Trophoblast cell (in vitro differentiated cells and primary cell): ENCODE measurements at regions not wholly inside any gene's neighbourhood (a gene's known extent, or its start where the extent isn't known, plus 50 kb on each side); places are given as distances from the start of the nearest gene placed in this dataset.

Source experiments
- DNase-seq, 2 donors: peaks; one replicate each; pipeline ENCODE4 v3.0.0-alpha.2; 2016
- H2AFZ ChIP-seq: 2 replicates; pipeline ENCODE4 v1.6.1; 2013; ENCODE audit warnings: low read length, moderate library complexity, mild to moderate bottlenecking; ENCODE audit not compliant: insufficient read depth, poor library complexity
- H2AK5ac ChIP-seq: 2 replicates; pipeline ENCODE4 v1.6.1; 2013; ENCODE audit warnings: mild to moderate bottlenecking, low read length
- H2BK120ac ChIP-seq: 2 replicates; pipeline ENCODE4 v1.6.1; 2013; ENCODE audit warnings: low read length, mild to moderate bottlenecking, moderate library complexity; ENCODE audit not compliant: insufficient read depth, poor library complexity
- H2BK12ac ChIP-seq: 2 replicates; pipeline ENCODE4 v1.6.1; 2013; ENCODE audit warnings: mild to moderate bottlenecking, low read length, moderate library complexity
- H2BK5ac ChIP-seq: 2 replicates; pipeline ENCODE4 v1.6.1; 2013; ENCODE audit warnings: low read length, low read depth, moderate library complexity, mild to moderate bottlenecking; ENCODE audit not compliant: poor library complexity
- H3K14ac ChIP-seq: 2 replicates; pipeline ENCODE4 v1.6.1; 2013; ENCODE audit warnings: mild to moderate bottlenecking, low read length
- H3K18ac ChIP-seq: 2 replicates; pipeline ENCODE4 v1.6.1; 2013; ENCODE audit warnings: mild to moderate bottlenecking, low read length
- H3K23ac ChIP-seq: 2 replicates; pipeline ENCODE4 v1.6.1; 2013; ENCODE audit warnings: low read length
- H3K27ac ChIP-seq: 2 replicates; pipeline ENCODE4 v1.5.1; 2013; ENCODE audit warnings: low read depth, mild to moderate bottlenecking, inconsistent platforms, low read length, moderate library complexity
- H3K27me3 ChIP-seq: 2 replicates; pipeline ENCODE4 v1.6.1; 2013; ENCODE audit warnings: inconsistent platforms, mild to moderate bottlenecking, low read length, moderate library complexity; ENCODE audit not compliant: insufficient read depth
- H3K36me3 ChIP-seq, 2 experiments: 1 replicate in 1 of 2; 2 replicates in 1 of 2; pipeline ENCODE4 v1.6.1; 2013; ENCODE audit warnings: low read length in 2 of 2, mild to moderate bottlenecking in 2 of 2, moderate library complexity in 1 of 2; ENCODE audit not compliant: insufficient read depth in 2 of 2, control insufficient read depth in 1 of 2
- H3K4ac ChIP-seq: 2 replicates; pipeline ENCODE4 v1.6.1; 2013; ENCODE audit warnings: low read depth, mild to moderate bottlenecking, low read length, moderate library complexity
- H3K4me1 ChIP-seq, 2 experiments: 1 replicate in 1 of 2; 2 replicates in 1 of 2; pipeline ENCODE4 v1.6.1; 2013; ENCODE audit warnings: low read length in 2 of 2, mild to moderate bottlenecking in 2 of 2, moderate library complexity in 1 of 2; ENCODE audit not compliant: insufficient read depth in 2 of 2, control insufficient read depth in 1 of 2
- H3K4me2 ChIP-seq: 2 replicates; pipeline ENCODE4 v1.6.1; 2013; ENCODE audit warnings: inconsistent platforms, mild to moderate bottlenecking, low read length, moderate library complexity
- H3K4me3 ChIP-seq: 2 replicates; pipeline ENCODE4 v1.5.1; 2013; ENCODE audit warnings: mild to moderate bottlenecking, low read depth, low read length, inconsistent platforms
- H3K79me1 ChIP-seq: one replicate; pipeline ENCODE4 v1.6.1; 2013; ENCODE audit warnings: low read length
- H3K79me2 ChIP-seq: 2 replicates; pipeline ENCODE4 v1.6.1; 2013; ENCODE audit warnings: low read length, mild to moderate bottlenecking; ENCODE audit not compliant: control insufficient read depth, insufficient read depth, poor library complexity
- H3K9ac ChIP-seq: 2 replicates; pipeline ENCODE4 v1.6.1; 2013; ENCODE audit warnings: mild to moderate bottlenecking, low read length
- H3K9me3 ChIP-seq: 2 replicates; pipeline ENCODE4 v1.6.1; 2013; ENCODE audit warnings: low read depth, mild to moderate bottlenecking, control low read depth, inconsistent platforms, low read length; ENCODE audit not compliant: insufficient read depth
- H4K12ac ChIP-seq: 2 replicates; pipeline ENCODE4 v1.6.1; 2013; ENCODE audit warnings: low read depth, mild to moderate bottlenecking, low read length, moderate library complexity
- H4K8ac ChIP-seq: 2 replicates; pipeline ENCODE4 v1.6.1; 2013; ENCODE audit warnings: low read depth, mild to moderate bottlenecking, low read length, moderate library complexity
- H4K91ac ChIP-seq: one replicate; pipeline ENCODE4 v1.6.1; 2013; ENCODE audit warnings: low read depth, mild to moderate bottlenecking, low read length, moderate library complexity
- WGBS: extraction: QIAGEN DNeasy Blood & Tissue Kit; methylation state at CpG from one replicate; pipeline ENCODE4 v1.1.7; 2013; ENCODE audit warnings: missing lambda C conversion rate; ENCODE audit not compliant: insufficient read length, insufficient coverage; ENCODE audit errors: extremely low coverage; 5-methylcytosine and 5-hydroxymethylcytosine counted together

DNA sequence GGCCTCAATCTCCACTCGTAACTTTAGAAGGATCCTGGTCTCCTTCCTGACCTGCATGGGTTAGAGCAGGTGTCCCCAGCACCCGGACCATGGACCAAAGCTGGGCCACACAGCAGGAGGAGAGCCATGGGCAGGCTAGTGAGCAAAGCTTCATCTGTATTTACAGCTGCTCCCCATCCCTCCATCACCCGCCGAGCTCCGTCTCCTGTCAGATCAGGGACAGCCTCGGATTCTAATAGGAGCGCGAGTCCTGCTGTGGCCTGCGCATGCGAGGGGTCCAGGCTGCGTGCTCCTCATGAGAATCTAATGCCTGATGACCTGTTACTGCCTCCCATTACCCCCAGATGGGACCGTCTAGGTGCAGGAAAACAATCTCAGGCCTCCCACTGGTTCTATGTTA lies 297.7 kb upstream of the SALL3 start:
- no peak overlapping the region for H2BK12ac ChIP-seq
- no peaks in the 10 kb centered on the region for H3K27me3 ChIP-seq
- no peak overlapping the region for H3K27ac ChIP-seq
- no peak overlapping the region for H2BK120ac ChIP-seq
- H3K4me2 ChIP-seq = no peak overlapping the region
- H3K9ac ChIP-seq = no peak overlapping the region
- no peak overlapping the region for H4K91ac ChIP-seq
- DNase-seq = no peak
- H3K4me1 ChIP-seq = no peaks in the 10 kb centered on the region
- H3K79me1 ChIP-seq = no peaks in the 10 kb centered on the region
- H4K12ac ChIP-seq = peak overlapping the region; percentile 24
- H4K8ac ChIP-seq = no peak overlapping the region
- no peak overlapping the region for H2AK5ac ChIP-seq
- H3K4ac ChIP-seq = no peak overlapping the region
- H3K79me2 ChIP-seq = no peaks in the 10 kb centered on the region
- no peak overlapping the region for H3K4me3 ChIP-seq
- no peak overlapping the region for H3K18ac ChIP-seq
- H2AFZ ChIP-seq = no peak overlapping the region
- no peak overlapping the region for H3K23ac ChIP-seq
- no peaks in the 10 kb centered on the region for H3K36me3 ChIP-seq
- no peak overlapping the region for H2BK5ac ChIP-seq
- peaks cover 2% of the 10 kb centered on the region for H3K9me3 ChIP-seq
- no CpG with 5 or more reads among the region's 12 CpGs for WGBS
- no peak overlapping the region for H3K14ac ChIP-seq

DNA sequence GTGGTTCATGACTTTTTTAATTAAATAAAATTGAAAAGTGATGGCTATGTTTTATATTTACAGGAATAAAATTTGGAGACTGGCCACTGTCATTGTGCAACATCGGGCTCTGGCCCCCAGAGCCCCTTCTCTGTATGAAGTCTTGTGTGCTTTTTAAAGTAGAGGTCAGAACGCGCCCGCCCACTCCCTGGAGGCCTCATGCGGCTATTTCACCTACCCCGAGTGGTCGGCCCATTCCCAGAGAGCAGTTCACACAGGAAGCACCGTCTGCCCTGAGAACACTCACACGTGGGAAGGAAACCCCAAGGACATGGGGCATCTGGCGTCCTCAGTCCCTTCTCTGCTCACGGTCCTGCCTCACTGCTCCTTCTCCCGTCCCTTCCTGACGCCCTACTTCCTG lies 296.9 kb upstream of the SALL3 start:
- H3K9me3 ChIP-seq = peaks cover 2% of the 10 kb centered on the region
- H4K8ac ChIP-seq = no peak overlapping the region
- no peak overlapping the region for H2AK5ac ChIP-seq
- H3K4me2 ChIP-seq = no peak overlapping the region
- no peak overlapping the region for H4K12ac ChIP-seq
- H3K4ac ChIP-seq = no peak overlapping the region
- no peak overlapping the region for H3K23ac ChIP-seq
- no peak overlapping the region for H3K9ac ChIP-seq
- no peak overlapping the region for H2BK120ac ChIP-seq
- H2BK5ac ChIP-seq = no peak overlapping the region
- no CpG with 5 or more reads among the region's 13 CpGs for WGBS
- H4K91ac ChIP-seq = no peak overlapping the region
- no peaks in the 10 kb centered on the region for H3K79me2 ChIP-seq
- no peaks in the 10 kb centered on the region for H3K4me1 ChIP-seq
- no peak overlapping the region for H3K14ac ChIP-seq
- no peak overlapping the region for H3K4me3 ChIP-seq
- H3K27me3 ChIP-seq = no peaks in the 10 kb centered on the region
- no peak overlapping the region for H3K27ac ChIP-seq
- no peak overlapping the region for H2BK12ac ChIP-seq
- no peaks in the 10 kb centered on the region for H3K79me1 ChIP-seq
- H2AFZ ChIP-seq = no peak overlapping the region
- DNase-seq = no peak
- H3K36me3 ChIP-seq = no peaks in the 10 kb centered on the region
- H3K18ac ChIP-seq = no peak overlapping the region

DNA sequence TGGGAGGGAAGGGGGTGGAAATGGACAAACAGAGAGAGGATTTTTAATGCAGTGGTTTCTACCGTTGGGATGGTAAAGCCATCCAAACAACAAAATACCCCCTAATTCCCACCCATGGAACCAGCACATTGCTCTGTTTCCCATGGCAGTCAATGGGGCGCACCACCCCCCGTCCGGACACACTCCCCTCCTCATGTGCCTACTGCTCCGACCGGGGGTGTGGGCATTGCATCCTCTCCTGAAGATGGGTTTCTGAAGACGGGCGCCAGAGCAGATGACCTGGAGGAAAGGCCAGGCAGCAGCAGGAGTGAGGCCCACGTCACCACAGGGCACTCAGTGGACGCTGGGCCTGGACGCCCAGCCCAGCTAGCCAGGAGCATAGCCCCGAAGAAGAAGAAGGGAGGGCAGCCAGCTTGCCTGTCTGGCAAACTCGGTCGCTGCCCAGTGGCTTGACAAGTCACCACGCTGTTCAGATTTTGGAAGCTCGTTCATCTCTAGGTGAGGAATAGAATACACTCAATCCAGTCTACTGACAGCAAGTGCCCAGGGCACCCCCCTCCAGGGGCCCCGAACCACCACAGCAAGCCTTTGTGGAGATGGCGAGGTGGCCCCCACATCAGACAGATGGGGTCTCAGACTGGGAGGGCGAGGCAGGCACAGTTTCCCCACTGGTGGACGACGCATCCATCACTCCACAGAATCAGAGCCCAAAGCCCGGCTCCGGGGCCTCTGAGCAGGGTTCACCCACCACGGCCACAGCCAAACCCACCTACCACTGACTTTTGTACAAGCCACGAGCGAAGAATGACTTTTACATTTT lies 296.2 kb upstream of the SALL3 start:
- Histone ChIP-seq H3K9ac (no peak overlapping the region), H3K18ac (no peak overlapping the region), H4K8ac (no peak overlapping the region), H3K27ac (no peak overlapping the region), H3K23ac (no peak overlapping the region), H2BK12ac (no peak overlapping the region), H2AFZ (no peak overlapping the region), H2BK120ac (no peak overlapping the region), H3K36me3 (no peaks in the 10 kb centered on the region), H4K12ac (no peak overlapping the region), H3K79me1 (no peaks in the 10 kb centered on the region), H2AK5ac (no peak overlapping the region), H3K9me3 (peaks cover 2% of the 10 kb centered on the region), H3K4me1 (no peaks in the 10 kb centered on the region), H3K4ac (no peak overlapping the region), H3K4me2 (no peak overlapping the region), H4K91ac (no peak overlapping the region), H3K14ac (no peak overlapping the region), H3K4me3 (no peak overlapping the region), H2BK5ac (no peak overlapping the region), H3K79me2 (no peaks in the 10 kb centered on the region), H3K27me3 (no peaks in the 10 kb centered on the region)
- no peak for DNase-seq
- no CpG with 5 or more reads among the region's 26 CpGs for WGBS

DNA sequence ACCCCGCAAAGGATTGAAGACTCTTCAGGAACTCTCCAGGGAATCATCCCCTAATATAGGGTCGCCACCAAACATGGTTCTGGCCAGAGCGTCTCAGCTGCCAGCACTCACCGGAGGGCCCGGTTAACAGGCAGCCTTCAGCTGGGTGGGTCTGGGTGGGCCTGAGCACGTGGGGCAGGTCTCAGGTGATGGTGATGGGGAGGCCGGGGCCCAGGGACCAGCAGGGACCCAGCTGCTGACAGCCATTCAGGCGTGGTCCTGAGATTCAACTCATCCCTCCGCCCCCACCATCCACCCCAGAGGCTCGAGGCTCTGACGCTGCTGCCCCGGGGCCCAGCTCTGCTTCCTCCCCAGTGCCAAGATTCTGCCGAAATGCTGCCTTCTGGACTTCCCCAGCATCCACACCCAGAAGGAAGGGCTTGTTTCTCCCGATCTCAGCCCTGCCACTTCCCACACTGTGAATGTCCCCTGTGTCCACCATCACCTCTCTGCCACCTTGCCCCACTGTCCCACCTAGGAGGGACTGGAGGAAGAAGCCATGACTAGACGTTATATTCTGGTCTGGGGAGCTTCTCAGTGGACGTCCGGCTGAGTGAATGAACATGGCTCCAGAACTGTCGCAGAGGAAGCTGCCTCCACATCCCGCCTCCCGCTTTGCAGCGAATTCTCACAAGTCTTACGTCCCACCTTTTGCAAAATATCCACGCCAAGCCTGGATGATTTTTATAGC lies 294.2 kb upstream of the SALL3 start:
- no peaks in the 10 kb centered on the region for H3K79me1 ChIP-seq
- no peak overlapping the region for H3K4me3 ChIP-seq
- H3K14ac ChIP-seq = no peak overlapping the region
- no peak for DNase-seq
- H3K27me3 ChIP-seq = no peaks in the 10 kb centered on the region
- no peaks in the 10 kb centered on the region for H3K4me1 ChIP-seq
- no peak overlapping the region for H3K27ac ChIP-seq
- no peak overlapping the region for H3K23ac ChIP-seq
- no peaks in the 10 kb centered on the region for H3K36me3 ChIP-seq
- no peak overlapping the region for H4K91ac ChIP-seq
- no peak overlapping the region for H3K4me2 ChIP-seq
- no peaks in the 10 kb centered on the region for H3K79me2 ChIP-seq
- H2BK120ac ChIP-seq = no peak overlapping the region
- H3K9me3 ChIP-seq = peaks cover 2% of the 10 kb centered on the region
- no peak overlapping the region for H2BK5ac ChIP-seq
- no CpG with 5 or more reads among the region's 23 CpGs for WGBS
- no peak overlapping the region for H4K12ac ChIP-seq
- H3K18ac ChIP-seq = no peak overlapping the region
- no peak overlapping the region for H4K8ac ChIP-seq
- no peak overlapping the region for H3K9ac ChIP-seq
- H3K4ac ChIP-seq = no peak overlapping the region
- H2AFZ ChIP-seq = no peak overlapping the region
- H2BK12ac ChIP-seq = no peak overlapping the region
- no peak overlapping the region for H2AK5ac ChIP-seq
